ENCODE measurements at regions not wholly inside any gene's neighbourhood (a gene's known extent, or its start where the extent isn't known, plus 50 kb on each side); places are given as distances from the start of the nearest gene placed in this dataset.

- Histone ChIP-seq H3K27ac (ENCODE audit: low read depth, low read length) (no peak overlapping the region), H2AK5ac (ENCODE audit: low read depth, low read length) (no peak overlapping the region), H3K9ac (replicated peaks in 1 of 4; ENCODE audit: extremely low read depth in 1 of 4, low read depth in 3 of 4, low read length in 3 of 4) (no peak overlapping the region), H2BK12ac (ENCODE audit: low read depth, low read length) (no peak overlapping the region), H2BK120ac (replicated peaks; ENCODE audit: low read depth, low read length) (no peak overlapping the region), H3K23ac (ENCODE audit: insufficient read length) (no peak overlapping the region), H4K20me1 (replicated peaks in 1 of 2; ENCODE audit: control insufficient read depth in 1 of 2, insufficient read depth in 2 of 2, low read length in 2 of 2) (no peaks in the 10 kb centered on the region), H3K23me2 (ENCODE audit: low read depth, low read length) (no peaks in the 10 kb centered on the region), H2BK20ac (ENCODE audit: low read length) (no peak overlapping the region), H3K27me3 (replicated peaks in 1 of 4; ENCODE audit: control insufficient read depth in 3 of 4, extremely low read depth in 1 of 4, insufficient read depth in 3 of 4, low read length in 3 of 4) (no peaks in the 10 kb centered on the region), H3K4me2 (ENCODE audit: insufficient read depth in 1 of 2, low read depth in 2 of 2, low read length in 2 of 2) (no peak overlapping the region), H3K4ac (replicated peaks; ENCODE audit: insufficient read length, low read depth, low read length) (no peak overlapping the region), H4K5ac (ENCODE audit: insufficient read length, low read depth, low read length) (no peak overlapping the region), H2BK15ac (ENCODE audit: low read length) (no peak overlapping the region), H4K91ac (replicated peaks; ENCODE audit: insufficient read length, low read length) (no peak overlapping the region), H3K9me3 (ENCODE audit: insufficient read depth in 2 of 2, low read depth in 1 of 2, low read length in 1 of 2) (no peaks in the 10 kb centered on the region), H2AFZ (ENCODE audit: low read length) (no peak overlapping the region), H3K36me3 (ENCODE audit: control insufficient read depth in 2 of 4, insufficient read depth in 4 of 4, low read length in 3 of 4) (no peaks in the 10 kb centered on the region), H3K18ac (ENCODE audit: extremely low read depth, low read length) (no peak overlapping the region), H3K56ac (replicated peaks; ENCODE audit: insufficient read length, low read depth, low read length) (no peak overlapping the region), H3K79me2 (ENCODE audit: control insufficient read depth in 1 of 2, insufficient read depth in 2 of 2, low read length in 2 of 2) (no peaks in the 10 kb centered on the region), H4K8ac (ENCODE audit: extremely low read depth, insufficient read depth, low read length) (no peak overlapping the region), H3K79me1 (ENCODE audit: low read depth, low read length) (no peaks in the 10 kb centered on the region), H3K4me1 (replicated peaks in 1 of 4; ENCODE audit: control insufficient read depth in 3 of 4, insufficient read depth in 4 of 4, low read length in 3 of 4) (peaks cover 0 to 1% (median 0%) of the 10 kb centered on the region in 4 experiments; a peak in 2 of 7 replicates), H2BK5ac (ENCODE audit: low read depth, low read length) (no peak overlapping the region), H3K4me3 (ENCODE audit: extremely low read depth in 1 of 4, insufficient read depth in 2 of 4, low read depth in 3 of 4, low read length in 4 of 4) (no peak overlapping the region), H3K14ac (ENCODE audit: insufficient read length) (no peak overlapping the region)
- FAIRE-seq (no peak), DNase-seq (ENCODE audit: low read depth in 1 of 2, low spot score in 2 of 2) (no peak)
- 88% methylated on average over 11 of the region's 11 CpGs; no CpG with 5 or more reads in 1 of the 2 experiments for WGBS, 2 experiments (ENCODE audit: extremely low coverage in 1 of 2, insufficient coverage in 1 of 2, insufficient read length in 1 of 2, insufficient replicate concordance in 2 of 2, low coverage in 1 of 2, low lambda C conversion rate in 2 of 2, missing lambda C conversion rate in 1 of 2)
- POLR2A ChIA-PET (ENCODE audit: partially characterized antibody) = no interaction called here
- no peak for TF ChIP-seq BACH1 (IDR thresholded peaks at IDR 0.05; ENCODE audit: low read length)
- no peak for TF ChIP-seq SP2 (IDR thresholded peaks at IDR 0.05; ENCODE audit: low read length)
- CTCF ChIA-PET (ENCODE audit: partially characterized antibody) = interaction anchor here (1.0 to 7.1 kb wide), 3 partner anchors 10 to 20 kb away, joined by 3 to 46 read pairs (median 8); no protein-coding TSS in a partner anchor
Measured at GRCh38 chr18:57901825-57902589, 98.9 kb upstream of the ATP8B1 start.
